Stimulated activated CD4-positive, alpha-beta T cell treated with anti-CD3 and anti-CD28 coated beads, Interleukin-1b, Interleukin-23, amount 100 ng/mL, for 48 hours (primary cell): ENCODE measurements at regions not wholly inside any gene's neighbourhood (a gene's known extent, or its start where the extent isn't known, plus 50 kb on each side); places are given as distances from the start of the nearest gene placed in this dataset.
A peak's percentile ranks its signal among the peaks of the same experiment; 100 is the strongest.
"Not testable (repeated sequence)": the region's sequence is repeated elsewhere in the genome, so short reads cannot be mapped to it uniquely, and the experiment has no call there.

Experiments
- DNase-seq: peaks from one replicate; pipeline ENCODE4 v3.0.0-alpha.2; 2020

DNA sequence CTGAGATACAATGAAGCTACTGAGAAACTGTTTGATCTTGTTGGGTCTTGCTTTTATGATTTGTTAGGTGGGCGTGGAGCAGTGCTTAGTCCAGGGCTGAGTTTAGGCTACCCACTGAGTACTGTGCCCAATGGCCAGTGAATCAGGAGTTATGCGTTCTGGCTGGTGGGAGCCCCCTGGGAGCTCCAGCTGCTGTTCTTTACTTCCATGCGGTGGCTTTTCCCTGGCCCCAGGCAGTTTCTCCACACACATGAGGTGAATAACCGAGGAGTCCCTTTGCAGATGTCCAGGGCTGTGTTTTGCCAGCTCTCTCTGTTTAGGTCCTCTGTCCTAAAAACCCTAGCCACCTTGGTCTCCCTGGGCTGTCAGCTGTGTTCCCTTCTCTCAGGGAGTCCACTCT is 106.5 kb downstream of the KLF13 start:
- DNase-seq, result no peak

DNA sequence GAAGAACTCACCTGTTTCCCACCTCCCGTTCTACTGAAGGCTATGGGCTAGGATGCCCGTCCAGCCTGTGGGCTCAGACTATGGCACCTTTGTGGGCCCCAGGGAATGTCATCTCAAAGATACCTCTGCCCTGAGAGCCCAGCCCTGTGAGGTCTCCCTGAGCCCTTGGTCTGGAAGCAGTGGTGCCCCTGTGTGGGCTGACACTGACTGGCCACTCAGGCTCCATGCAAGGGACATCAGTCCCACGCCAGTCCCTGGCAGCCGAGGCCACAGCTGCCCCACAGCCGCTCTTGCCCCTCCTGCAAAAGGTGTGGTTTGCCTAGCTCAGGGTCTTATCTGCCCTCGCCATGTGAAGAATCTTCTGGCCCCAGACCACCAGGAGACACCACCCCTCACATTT is 106.9 kb downstream of the KLF13 start:
- no peak for DNase-seq

DNA sequence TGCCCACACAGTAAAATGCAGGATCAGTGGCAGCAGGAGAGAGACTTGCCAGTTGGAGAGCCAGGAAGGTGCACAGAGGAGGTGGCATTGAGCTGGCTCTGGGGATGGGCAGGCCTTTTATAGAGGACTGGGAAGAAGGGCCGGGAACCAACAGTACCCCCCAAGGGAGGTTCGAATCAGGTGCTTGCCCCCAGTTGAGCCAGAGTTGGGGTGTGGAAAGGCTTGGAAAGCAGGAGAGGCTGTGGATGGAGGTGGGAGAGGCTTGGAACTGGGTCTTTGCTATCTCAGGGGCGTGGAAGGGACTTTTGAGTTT is 107.6 kb downstream of the KLF13 start:
- DNase-seq, result no peak

DNA sequence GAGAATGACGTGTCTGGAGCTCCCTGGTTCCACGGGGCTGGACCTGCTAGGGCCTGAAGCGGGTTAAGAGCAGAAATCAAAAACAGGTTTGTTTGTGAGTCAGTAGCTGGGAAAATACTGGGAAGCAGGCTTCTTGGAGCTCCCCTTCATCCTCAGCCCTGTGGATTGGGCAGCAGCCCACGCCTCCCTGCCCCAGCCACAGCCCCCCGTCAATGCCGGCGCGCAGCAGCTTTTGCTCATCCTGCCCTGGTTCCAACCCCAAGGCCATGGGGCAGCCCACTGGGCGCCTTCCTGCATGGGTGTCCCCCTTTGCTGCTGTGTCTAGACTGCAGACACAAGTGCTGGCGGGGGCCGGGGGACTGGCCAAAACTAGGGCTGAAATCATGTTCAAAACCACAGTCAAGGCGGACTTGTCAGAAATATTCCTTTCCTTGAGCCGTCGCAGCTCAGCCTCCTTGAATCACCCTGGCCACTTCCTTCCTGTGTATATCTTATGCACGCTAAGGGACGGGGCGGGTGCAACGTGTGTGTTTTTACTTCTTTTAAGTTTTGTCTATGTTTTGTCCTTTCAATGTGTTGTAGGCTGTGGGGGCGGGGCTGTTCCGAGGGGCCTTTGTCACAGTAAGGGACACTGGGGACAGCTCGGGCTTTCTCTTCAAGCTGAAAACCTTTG is 108.1 kb downstream of the KLF13 start:
- DNase-seq, result peak; percentile 87

DNA sequence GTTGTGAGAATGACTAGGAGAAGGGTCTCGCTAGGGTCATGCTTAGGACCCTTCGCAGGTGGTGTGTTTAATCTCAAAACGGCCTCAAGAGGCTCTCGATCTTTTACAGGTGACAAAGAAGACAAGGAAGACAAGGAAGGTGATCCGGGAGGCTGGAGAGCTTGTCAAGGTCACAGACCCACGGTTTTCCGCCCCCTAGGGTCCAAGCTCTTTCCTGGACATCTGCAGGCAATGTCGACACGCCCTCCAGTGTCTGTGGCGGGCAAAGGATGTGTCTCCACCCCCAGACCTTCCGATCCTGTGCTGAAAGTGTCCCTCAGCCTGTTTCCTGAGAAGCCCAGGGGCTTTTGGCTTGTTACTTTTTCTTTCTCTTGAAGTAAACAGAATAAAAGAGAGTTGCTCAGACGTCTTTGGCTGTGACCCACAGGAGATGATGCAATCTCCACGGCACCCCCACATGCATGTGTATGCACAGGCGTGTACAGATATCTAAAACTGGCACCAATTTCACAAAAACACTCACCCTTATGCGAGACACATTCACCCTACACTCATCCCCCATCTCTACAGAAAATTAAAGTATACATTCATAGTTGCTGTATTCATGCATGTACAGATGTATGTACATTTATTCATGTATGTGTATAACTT is 108.8 kb downstream of the KLF13 start:
- peak; percentile 88 for DNase-seq

DNA sequence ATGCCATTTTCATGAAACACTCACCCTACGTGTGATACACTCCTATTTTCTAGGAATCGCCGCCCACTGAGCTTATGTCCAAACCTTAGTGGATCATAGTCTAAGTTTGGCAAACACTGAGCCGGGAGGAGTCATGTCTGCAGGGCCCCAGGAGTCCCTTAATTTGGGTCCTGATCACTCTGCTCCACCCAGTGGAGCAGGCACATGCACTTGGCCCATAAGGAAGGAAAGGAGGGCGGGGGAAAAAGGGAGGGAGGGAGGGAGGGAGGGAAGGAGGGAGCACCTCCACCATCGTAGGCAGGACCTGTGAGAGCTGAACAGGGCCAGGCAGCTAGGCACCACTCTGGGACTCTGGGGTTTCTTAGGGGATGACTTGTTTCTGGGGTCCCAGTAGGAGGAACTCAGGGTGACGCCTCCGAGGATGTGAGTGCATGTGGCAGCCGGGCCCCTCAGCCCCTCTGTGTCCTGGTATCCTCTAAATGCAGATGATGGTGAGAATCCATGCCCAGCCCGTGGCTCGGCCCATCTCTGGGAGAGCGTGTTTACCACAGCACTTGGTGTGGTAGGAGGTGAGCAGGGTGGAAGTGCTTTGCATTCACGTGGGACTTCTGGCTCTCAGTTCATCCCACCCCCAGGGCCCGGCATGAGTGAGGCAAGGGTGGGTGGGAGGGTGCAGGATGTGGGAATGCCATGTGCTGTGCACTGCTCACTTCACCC is 109.4 kb downstream of the KLF13 start:
- peak; percentile 69 for DNase-seq

DNA sequence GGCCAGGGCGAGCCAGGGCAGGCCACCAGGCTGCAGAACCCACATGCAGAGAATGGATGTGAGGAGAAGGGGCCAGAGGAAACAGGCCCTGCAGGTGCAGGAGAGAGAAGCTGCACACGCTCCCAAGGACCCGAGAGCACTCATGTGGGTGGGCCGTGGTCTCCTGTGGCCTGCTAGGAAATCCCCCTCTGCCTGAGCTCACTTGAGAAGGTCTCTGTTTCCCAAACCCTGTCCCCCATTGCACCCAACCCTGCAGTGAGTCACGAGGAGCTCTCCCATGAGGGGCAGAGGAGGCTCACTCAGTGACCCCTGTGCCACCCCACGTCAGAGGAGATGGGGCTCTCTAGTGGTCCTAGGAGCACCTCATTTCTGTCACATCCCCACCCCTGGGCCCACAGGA is 111.1 kb downstream of the KLF13 start:
- peak; percentile 71 for DNase-seq

DNA sequence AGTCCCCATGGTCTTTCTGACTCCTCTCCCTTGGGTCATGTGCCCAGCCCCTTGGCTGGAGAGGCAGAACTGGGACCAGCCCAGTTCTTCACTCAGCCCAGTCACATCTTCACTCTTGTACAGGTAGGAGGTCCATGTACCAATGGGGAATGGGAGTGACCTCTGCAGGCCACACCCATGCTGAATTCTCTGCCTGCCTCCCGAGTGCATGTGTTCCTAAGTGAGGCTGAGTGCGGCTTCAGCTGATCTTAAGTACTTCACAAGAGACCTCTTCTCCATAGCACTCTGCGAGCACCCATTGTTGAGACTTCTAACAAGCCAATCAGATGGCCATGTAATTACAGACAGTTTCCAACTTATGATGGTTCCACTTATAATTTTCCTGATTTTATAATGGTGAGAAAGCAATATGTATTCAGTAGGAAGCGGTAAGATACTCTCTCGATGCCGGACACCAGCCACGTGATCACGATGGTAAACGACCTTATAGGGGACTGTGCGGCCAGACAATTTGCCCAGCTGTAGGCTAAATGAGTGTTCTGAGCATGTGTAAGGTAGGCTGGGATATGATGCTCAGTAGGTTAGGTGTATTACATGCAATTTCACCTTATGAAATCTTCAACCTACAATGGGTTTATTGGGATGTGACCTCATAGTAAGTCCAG is 112.1 kb downstream of the KLF13 start:
- DNase-seq, result no peak

DNA sequence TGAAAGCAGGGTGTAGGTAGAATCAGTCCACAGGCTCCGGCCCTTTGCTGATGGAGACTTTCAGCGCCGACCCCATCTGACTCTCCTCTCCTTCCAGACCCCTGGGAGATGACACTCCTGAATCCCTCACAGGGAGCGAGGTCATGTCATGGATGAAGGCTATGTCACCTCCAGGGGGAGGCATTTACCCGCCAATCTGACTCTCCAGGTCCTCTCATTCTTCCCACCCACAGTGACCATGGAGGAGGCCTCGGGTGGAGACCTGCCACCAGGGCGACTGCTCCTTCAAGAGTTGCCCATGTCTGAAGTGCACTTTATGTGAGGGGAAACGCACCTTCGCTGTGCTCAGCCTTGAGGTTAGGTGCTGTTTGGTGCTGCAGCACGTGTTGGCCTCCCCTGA is 112.7 kb downstream of the KLF13 start:
- DNase-seq, result peak; percentile 45

DNA sequence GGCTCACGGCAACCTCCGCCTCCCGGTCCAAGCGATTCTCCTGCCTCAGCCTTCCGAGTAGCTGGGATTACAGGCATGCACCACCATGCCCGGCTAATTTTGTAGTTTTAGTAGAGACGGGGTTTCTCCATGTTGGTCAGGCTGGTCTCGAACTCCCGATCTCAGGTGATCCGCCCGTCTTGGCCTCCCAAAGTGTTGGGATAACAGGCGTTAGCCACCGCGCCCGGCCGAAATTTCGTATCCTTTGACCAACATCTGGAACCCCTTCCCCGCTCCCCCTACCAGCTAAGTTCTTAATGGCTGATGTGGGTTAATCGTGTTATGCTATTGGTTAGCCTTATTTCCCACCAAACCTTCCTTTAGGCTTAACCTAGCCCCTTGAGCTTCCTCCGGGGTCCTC is 113.6 kb downstream of the KLF13 start:
- DNase-seq, result not testable (repeated sequence)

DNA sequence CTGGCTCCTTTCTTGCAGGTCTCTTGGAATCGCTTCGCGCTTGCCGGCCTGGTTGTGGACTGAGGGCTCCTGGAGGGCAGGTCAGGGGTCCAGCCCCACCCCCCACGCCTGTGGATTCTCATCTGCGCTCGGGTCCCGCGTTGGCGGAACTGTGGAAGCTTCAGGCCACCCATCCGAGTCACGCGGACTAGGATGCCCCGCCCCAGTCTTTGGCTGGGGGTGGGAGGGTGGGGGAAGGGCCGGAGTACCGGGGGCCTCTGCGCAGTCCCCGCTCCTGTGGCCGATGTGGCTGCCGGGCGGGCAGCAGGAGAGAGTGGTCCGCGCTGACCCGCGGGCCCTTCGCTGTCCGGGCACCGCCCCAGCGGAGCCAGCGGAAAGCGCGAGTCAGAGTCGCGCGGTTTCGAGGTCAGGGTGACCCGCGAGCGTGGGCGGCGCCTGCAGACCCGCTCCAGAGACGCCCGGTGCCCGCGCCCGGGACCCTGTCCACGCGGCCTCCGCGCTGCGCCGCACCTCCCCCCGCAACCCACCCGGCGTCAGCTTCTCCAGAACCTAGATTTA is 114.2 kb downstream of the KLF13 start:
- peak; percentile 42 for DNase-seq

DNA sequence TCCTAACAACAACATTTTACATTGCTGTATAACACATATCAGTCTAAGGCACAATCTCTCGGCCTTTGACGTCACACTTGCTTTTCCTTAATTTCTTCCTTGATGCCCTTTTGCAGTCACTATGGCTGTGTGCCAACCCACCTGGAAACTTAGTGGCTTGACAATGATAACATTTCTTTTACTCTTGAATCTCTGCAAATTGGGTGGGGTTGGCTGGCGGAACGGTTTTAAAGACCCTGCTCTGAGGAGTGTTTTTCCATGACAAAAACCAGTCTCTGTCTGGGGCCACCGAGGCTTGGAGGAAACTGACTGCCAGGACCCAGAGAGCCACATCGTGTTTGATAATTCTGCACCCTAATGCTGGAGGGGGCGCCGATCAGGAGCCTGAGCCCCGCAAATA is 115.6 kb downstream of the KLF13 start:
- no peak for DNase-seq

DNA sequence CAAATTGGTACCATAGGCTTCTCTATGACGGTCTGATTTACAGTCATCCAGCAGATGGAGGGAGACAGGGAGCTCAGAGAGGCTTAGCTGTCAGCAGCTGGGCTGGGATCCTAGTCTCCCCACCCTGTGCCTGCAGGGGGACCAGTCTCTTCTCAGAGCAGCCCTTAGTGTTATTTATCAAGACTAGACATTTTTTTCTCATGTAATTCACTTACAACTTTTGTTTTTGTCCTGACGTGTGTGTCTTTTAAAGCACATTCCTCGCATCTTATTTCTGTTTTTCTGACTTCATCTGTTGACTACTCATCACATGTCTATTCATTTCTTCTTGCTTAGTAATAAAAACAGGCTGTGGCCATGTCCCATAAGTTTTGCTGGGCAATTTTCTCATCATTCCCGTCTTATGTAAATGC is 116.1 kb downstream of the KLF13 start:
- no peak for DNase-seq

DNA sequence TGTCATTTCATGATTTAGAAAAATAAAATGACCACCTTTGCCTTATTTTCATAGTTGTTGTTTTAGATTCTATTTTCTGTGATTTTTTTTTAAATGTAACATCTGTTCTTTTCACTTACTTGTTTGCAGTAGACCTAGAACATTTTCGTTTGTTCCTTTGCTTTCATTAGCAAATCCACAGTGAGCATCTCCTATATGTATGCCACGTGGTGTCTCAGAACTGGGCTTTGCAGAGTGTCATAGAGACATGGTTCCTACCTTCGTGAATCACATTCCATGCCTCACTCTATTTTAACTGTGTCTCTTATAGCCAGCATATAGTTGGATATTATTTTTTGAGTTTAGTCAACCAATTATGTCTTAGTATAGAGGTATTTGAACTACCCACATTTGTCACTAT is 118.2 kb downstream of the KLF13 start:
- DNase-seq, result no peak

DNA sequence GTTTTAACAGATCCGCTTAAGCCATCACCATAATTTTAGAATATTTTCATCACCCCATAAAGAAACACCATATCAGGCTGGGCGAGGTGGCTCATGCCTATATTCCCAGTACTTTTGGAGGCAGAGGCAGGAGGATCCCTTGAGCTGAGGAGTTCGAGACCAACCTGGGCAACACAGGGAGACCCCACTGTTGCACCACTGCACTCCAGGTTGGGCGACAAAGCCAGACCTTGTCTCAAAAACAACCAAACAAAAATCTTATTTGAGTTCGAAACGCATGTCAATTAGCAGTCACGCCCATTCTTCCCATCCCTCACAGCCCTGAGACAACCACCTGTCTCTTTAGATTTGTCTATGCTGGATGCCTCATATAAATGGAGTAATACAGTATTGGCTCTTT is 119.9 kb downstream of the KLF13 start:
- no peak for DNase-seq

DNA sequence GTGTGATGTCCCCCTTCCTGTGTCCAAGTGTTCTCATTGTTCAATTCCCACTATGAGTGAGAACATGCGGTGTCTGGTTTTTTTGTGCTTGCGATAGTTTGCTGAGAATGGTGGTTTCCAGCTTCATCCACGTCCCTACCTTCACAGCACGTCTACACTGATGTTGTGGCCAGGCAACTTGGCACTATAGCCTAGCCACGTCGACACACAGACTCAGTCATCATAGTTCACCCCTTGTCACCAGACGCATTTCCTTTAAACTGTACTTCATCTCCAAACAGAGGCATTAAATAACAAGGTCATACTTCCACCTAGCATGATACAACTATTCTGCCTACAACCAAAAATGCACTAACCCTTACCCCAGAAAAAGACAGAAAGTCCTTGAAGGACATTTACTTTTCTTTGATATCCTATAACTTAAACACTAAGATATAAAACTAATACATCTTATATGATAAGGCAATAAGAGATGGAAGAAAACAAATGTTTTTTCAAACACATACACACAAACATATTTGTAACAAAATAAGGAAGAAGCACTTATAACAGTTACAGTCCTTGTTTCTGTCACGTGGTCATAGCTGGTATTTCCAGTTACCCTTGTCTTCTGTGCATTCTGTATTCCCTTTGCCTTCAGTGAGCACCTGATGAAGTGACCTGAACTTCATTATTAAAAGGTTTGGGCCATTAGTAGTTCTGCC is 121.4 kb downstream of the KLF13 start:
- no peak for DNase-seq

DNA sequence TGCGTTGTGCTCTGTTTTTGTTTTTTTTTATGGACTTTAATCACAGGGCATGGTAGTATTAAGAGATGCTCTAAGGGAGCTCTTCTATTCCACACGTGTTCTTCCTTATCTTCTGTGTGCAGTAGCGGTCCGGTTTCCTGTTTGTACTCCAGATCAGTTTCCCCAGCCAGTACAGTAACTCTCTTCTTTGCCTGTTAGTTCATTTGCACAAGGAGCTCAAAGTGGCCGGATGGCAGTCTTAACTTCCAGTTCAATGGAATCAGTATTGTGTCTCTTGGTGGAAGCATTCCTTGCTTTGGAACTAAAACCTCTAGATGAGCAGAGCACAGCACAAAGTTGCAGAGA is 122.0 kb downstream of the KLF13 start:
- no peak for DNase-seq

DNA sequence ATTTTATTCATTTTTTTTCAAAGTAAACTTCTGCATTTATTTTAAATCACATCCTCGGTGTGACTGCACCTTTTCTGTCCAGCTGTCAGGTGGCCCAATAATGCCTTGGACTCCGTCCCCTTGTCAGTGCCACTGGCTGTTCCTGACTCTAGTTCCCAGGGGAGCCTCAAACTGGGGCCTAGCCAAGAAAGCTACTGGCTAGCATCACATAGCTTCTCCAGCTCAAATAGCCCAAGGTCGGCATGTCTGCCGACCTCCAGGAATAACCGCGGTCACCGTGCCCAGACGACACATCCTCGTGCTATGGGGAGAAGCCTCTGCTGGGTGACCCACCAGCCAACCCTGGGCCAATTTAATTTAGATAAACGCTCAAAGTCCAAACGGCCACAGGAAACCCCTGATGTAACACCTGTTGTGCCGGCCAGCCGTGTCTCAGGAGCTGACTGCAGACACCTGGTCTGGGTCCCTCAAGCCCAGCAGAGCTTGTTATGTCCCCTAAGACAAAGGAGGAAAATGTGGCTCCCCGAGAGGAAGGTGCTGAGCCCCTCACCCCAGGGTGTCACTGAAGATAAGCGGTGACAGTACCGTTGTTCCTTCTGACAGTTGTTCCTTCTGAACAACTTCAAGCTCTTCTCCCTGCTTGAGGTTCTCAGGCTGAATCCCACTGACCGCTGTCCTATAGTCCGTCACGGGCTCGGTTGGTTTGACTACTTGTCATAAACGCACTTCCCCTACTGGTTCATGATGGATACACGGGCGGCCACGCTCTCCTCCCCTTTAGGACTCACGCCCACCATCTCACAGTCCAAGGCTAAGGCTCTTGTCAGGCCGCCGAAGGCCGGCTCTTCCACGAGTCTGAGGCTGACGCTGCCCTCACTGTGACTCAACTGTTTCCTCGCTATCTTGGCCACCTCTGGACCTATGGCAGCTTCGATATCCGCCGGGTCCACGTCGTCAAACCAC is 126.2 kb downstream of the KLF13 start:
- no peak for DNase-seq

DNA sequence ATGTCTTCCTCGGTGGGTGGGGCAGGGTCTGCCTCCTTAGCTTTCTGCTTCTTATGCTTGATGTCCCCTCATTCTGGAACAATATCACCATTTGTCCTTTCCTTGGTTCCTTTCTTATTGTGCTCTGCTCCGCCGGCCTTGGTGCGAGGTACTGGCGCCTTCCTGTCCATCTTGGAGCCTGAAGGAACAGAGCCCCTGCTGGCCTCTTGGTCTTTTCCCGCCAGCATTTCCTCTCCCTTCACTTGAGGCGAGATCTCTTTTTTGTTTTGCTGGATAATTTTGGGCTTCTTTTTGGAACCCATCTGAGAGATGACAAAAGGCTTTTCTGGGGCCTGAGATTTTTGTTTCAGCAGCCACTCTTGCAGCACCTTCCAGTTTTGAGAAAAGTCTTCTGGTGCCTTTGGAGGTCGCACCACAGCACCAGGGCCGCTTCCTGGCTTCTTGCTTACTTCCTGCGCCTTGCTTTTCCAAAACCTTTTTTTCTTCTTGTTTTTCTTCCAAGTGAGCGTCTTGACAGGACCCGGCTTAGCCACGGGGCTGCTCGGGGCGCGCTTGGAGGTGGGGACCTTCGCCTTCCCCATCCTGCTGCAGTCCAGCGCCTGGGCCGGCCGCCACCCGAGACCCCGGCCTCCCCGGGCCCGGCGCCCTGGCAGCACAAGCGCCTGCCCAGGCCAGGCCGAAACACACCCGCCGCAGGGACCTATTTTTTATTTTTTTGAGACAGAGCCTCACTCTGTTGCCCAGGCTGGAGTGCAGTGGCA is 127.1 kb downstream of the KLF13 start:
- DNase-seq, result no peak

DNA sequence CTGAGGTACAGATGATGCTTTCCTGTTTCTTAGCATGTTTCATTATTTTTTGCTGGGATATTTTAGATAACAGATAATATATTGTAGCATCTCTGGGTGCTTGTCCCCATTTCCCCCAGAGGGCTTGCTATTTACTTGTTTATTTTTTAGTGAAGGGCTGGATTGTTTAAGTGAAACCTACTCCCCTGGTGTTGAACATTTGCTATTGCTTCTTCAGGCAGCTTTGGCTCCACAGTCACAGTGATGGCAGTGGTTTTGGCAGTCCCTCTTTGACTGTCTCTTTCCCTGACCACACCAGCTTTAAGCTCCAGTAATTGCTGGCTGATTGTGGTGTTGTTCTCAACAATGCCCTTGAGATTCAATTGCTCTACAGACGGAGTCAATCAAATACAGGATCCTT is 128.9 kb downstream of the KLF13 start:
- no peak for DNase-seq
